IMR-90 (cell line): ENCODE measurements at regions not wholly inside any gene's neighbourhood (a gene's known extent, or its start where the extent isn't known, plus 50 kb on each side); places are given as distances from the start of the nearest gene placed in this dataset.
A peak's percentile ranks its signal among the peaks of the same experiment; 100 is the strongest.

ENCODE experiments used
- ATAC-seq: fragments of 200-7000 bp; cut with Tn5 transposase; 2 replicates; pipeline ENCODE4 v1.9.1; 2020; ENCODE audit warnings: low read depth, mild to moderate bottlenecking, moderate library complexity
- BruUV-seq: library from RNA; stranded (reverse); fragments of 400-500 nt; replicated peaks from 2 replicates; lab custom pipeline; 2021; lab: Mats Ljungman, UMichigan
- CTCF ChIA-PET: fragments of 300-600 bp; formaldehyde crosslinking; extraction: SDS; loops from one replicate; lab custom pipeline; 2021; ENCODE audit warnings: antibody characterized with exemption; lab: Yijun Ruan, JAX
- POLR2A ChIA-PET: fragments of 300-600 bp; sonication (Branson Sonifier 250); formaldehyde crosslinking; loops from one replicate; lab custom pipeline; 2022; ENCODE audit warnings: antibody characterized with exemption; ENCODE audit not compliant: unreplicated experiment; lab: Charles Lee
- DNase-seq: peaks from one replicate; pipeline ENCODE4 v3.0.0; 2013
- H2AFZ ChIP-seq: replicated peaks from 2 replicates; pipeline ENCODE3; 2013; ENCODE audit warnings: low read length, mild to moderate bottlenecking; ENCODE audit not compliant: poor library complexity
- H2AK5ac ChIP-seq: 2 replicates; pipeline ENCODE4 v1.6.1; 2013; ENCODE audit warnings: low read depth, low read length, inconsistent platforms
- H2AK9ac ChIP-seq: replicated peaks from 2 replicates; pipeline ENCODE3; 2013; ENCODE audit warnings: mild to moderate bottlenecking, low read depth, low read length, moderate library complexity; ENCODE audit not compliant: poor library complexity
- H2BK120ac ChIP-seq: 2 replicates; pipeline ENCODE4 v1.6.1; 2013; ENCODE audit warnings: low read depth, low read length, inconsistent platforms
- H2BK15ac ChIP-seq: 3 replicates; pipeline ENCODE4 v1.6.1; 2013; ENCODE audit warnings: low read depth, low read length, inconsistent platforms
- H2BK20ac ChIP-seq: 2 replicates; pipeline ENCODE4 v1.6.1; 2013; ENCODE audit warnings: low read depth, mild to moderate bottlenecking, inconsistent platforms, low read length, moderate library complexity
- H2BK5ac ChIP-seq: 2 replicates; pipeline ENCODE4 v1.6.1; 2013; ENCODE audit warnings: mild to moderate bottlenecking, low read depth, low read length, inconsistent platforms; ENCODE audit not compliant: poor library complexity, severe bottlenecking
- H3K14ac ChIP-seq: replicated peaks from 2 replicates; pipeline ENCODE4 v1.6.1; 2013; ENCODE audit warnings: low read depth, low read length, inconsistent platforms
- H3K18ac ChIP-seq: 2 replicates; pipeline ENCODE4 v1.6.1; 2013; ENCODE audit warnings: low read depth, low read length, control low read depth
- H3K23ac ChIP-seq: 2 replicates; pipeline ENCODE4 v1.6.1; 2013; ENCODE audit warnings: low read depth, low read length, inconsistent platforms
- H3K27ac ChIP-seq: 2 replicates; pipeline ENCODE4 v1.5.1; 2013; ENCODE audit warnings: mild to moderate bottlenecking, control low read depth, low read length; ENCODE audit not compliant: insufficient read depth
- H3K27me3 ChIP-seq: 2 replicates; pipeline ENCODE4 v1.6.1; 2013; ENCODE audit warnings: low read length; ENCODE audit not compliant: control insufficient read depth, insufficient read depth
- H3K36me3 ChIP-seq: 2 replicates; pipeline ENCODE4 v1.6.1; 2013; ENCODE audit warnings: low read length, mixed read lengths; ENCODE audit not compliant: control insufficient read depth, insufficient read depth
- H3K4ac ChIP-seq: 2 replicates; pipeline ENCODE4 v1.6.1; 2013; ENCODE audit warnings: low read depth, low read length, inconsistent platforms
- H3K4me1 ChIP-seq: 2 replicates; pipeline ENCODE4 v1.6.1; 2013; ENCODE audit warnings: low read length, mixed read lengths; ENCODE audit not compliant: control insufficient read depth, insufficient read depth
- H3K4me2 ChIP-seq: 2 replicates; pipeline ENCODE4 v1.6.1; 2013; ENCODE audit warnings: low read depth, mild to moderate bottlenecking, control low read depth, low read length, moderate library complexity
- H3K4me3 ChIP-seq: 2 replicates; pipeline ENCODE4 v1.5.1; 2013; ENCODE audit warnings: low read depth, mild to moderate bottlenecking, control low read depth, low read length, moderate library complexity; ENCODE audit not compliant: insufficient read depth
- H3K56ac ChIP-seq: 2 replicates; pipeline ENCODE4 v1.6.1; 2013; ENCODE audit warnings: low read length, inconsistent platforms; ENCODE audit not compliant: insufficient read depth; ENCODE audit errors: extremely low read depth
- H3K79me1 ChIP-seq, 2 experiments: 2 replicates each; pipeline ENCODE4 v1.6.1; 2013; ENCODE audit warnings: low read length in 2 of 2, inconsistent platforms in 1 of 2, low read depth in 1 of 2
- H3K9ac ChIP-seq: 2 replicates; pipeline ENCODE4 v1.6.1; 2013; ENCODE audit warnings: low read depth, low read length, control low read depth
- H3K9me1 ChIP-seq: 2 replicates; pipeline ENCODE4 v1.6.1; 2013; ENCODE audit warnings: low read length, inconsistent platforms; ENCODE audit not compliant: insufficient read depth
- H3K9me3 ChIP-seq: 2 replicates; pipeline ENCODE4 v1.6.1; 2013; ENCODE audit warnings: low read length; ENCODE audit not compliant: control insufficient read depth, insufficient read depth
- H4K20me1 ChIP-seq: 2 replicates; pipeline ENCODE4 v1.6.1; 2013; ENCODE audit warnings: low read length, inconsistent platforms; ENCODE audit not compliant: insufficient read depth
- H4K5ac ChIP-seq: 2 replicates; pipeline ENCODE4 v1.6.1; 2013; ENCODE audit warnings: mild to moderate bottlenecking, low read depth, low read length, control low read depth
- H4K8ac ChIP-seq, 2 experiments: 2 replicates each; pipeline ENCODE4 v1.6.1; 2013; ENCODE audit warnings: low read depth in 2 of 2, low read length in 2 of 2, control low read depth in 1 of 2, inconsistent platforms in 1 of 2
- H4K91ac ChIP-seq: 2 replicates; pipeline ENCODE4 v1.6.1; 2013; ENCODE audit warnings: low read depth, low read length, inconsistent platforms; ENCODE audit not compliant: insufficient read depth
- MAFK ChIP-seq: IDR thresholded peaks from 2 replicates; pipeline ENCODE4 v1.6.1; 2012; ENCODE audit warnings: low read depth, low read length, improper control_type of control experiment
- POLR2A ChIP-seq: IDR thresholded peaks from 2 replicates; pipeline ENCODE4 v1.6.1; 2012; ENCODE audit warnings: mild to moderate bottlenecking, low read depth, low read length
- dilution Hi-C: fragments of 300-500 bp; cut with HindIII; formaldehyde crosslinking; loops from one replicate; pipeline ENCODE4 v1.14.3; 2018; ENCODE audit warnings: low sequenced_read_pairs; ENCODE audit not compliant: unreplicated experiment
- in situ Hi-C: fragments of 300-500 bp; cut with MboI; formaldehyde crosslinking; loops from 3 replicates; pipeline ENCODE4 v1.14.3; 2019; ENCODE audit warnings: low sequenced_read_pairs, inconsistent platforms, mixed read lengths
- intact Hi-C: fragments of 100-400 bp; cut with micrococcal nuclease; formaldehyde crosslinking; loops from 2 replicates; pipeline ENCODE4 v1.10.0; 2022

GRCh38 chr6:81491454-81492101 lies 260.9 kb downstream of the TENT5A start:
- no peak overlapping the region for H3K27ac ChIP-seq
- no peaks in the 10 kb centered on the region for H3K36me3 ChIP-seq
- H2AK9ac ChIP-seq = no peak overlapping the region
- H3K4ac ChIP-seq = no peak overlapping the region
- no peak overlapping the region for H2BK120ac ChIP-seq
- H3K4me2 ChIP-seq = no peak overlapping the region
- no peaks in the 10 kb centered on the region for H3K9me1 ChIP-seq
- no TSS peak for BruUV-seq
- ChIA-PET CTCF (no interaction called here), POLR2A (no interaction called here)
- H4K5ac ChIP-seq = no peak overlapping the region
- in situ Hi-C loops = no loop called here
- H4K8ac ChIP-seq = no peak overlapping the region
- no peak overlapping the region for H2BK20ac ChIP-seq
- H3K79me1 ChIP-seq = no peaks in the 10 kb centered on the region
- no peak overlapping the region for H3K14ac ChIP-seq
- H3K27me3 ChIP-seq = no peaks in the 10 kb centered on the region
- intact Hi-C loops = no loop called here
- dilution Hi-C loops = no loop called here
- no peak overlapping the region for H4K91ac ChIP-seq
- H3K4me1 ChIP-seq = no peaks in the 10 kb centered on the region
- no peak overlapping the region for H3K4me3 ChIP-seq
- H2AK5ac ChIP-seq = no peak overlapping the region
- no peaks in the 10 kb centered on the region for H4K20me1 ChIP-seq
- no peak overlapping the region for H3K18ac ChIP-seq
- no peaks in the 10 kb centered on the region for H3K9me3 ChIP-seq
- no peak overlapping the region for H3K56ac ChIP-seq
- DNase-seq = no peak
- H2BK5ac ChIP-seq = no peak overlapping the region
- no peak for ATAC-seq
- no peak overlapping the region for H3K9ac ChIP-seq
- H2BK15ac ChIP-seq = no peak overlapping the region
- no peak overlapping the region for H3K23ac ChIP-seq
- no peak overlapping the region for H2AFZ ChIP-seq
- TF ChIP-seq POLR2A (no peak), MAFK (0 out of 2 replicates have a peak, but pooled peaks have one; percentile 28)
